ENCODE measurements at regions not wholly inside any gene's neighbourhood (a gene's known extent, or its start where the extent isn't known, plus 50 kb on each side); places are given as distances from the start of the nearest gene placed in this dataset.

GRCh38 chr4:152143806-152144205 lies 383.0 kb upstream of the GATB start:
- Histone ChIP-seq H3K36me3 (ENCODE audit: control insufficient read depth in 1 of 2, insufficient read depth in 2 of 2, low read length in 2 of 2) (no peaks in the 10 kb centered on the region), H3K9me2 (ENCODE audit: insufficient read depth) (no peaks in the 10 kb centered on the region), H3K79me2 (ENCODE audit: insufficient read depth, low read length) (no peaks in the 10 kb centered on the region), H2AFZ (ENCODE audit: low read depth, low read length, poor library complexity, severe bottlenecking) (no peak overlapping the region), H4K20me1 (ENCODE audit: insufficient read depth) (no peaks in the 10 kb centered on the region), H3K4me1 (ENCODE audit: control insufficient read depth in 1 of 2, insufficient read depth in 2 of 2, low read length in 2 of 2) (no peaks in the 10 kb centered on the region), H3K9ac (ENCODE audit: low read length) (no peak overlapping the region), H3K27ac (ENCODE audit: low read depth, low read length) (no peak overlapping the region), H3K4me3 (replicated peaks in 1 of 2; ENCODE audit: low read depth in 1 of 2, low read length in 2 of 2) (no peak overlapping the region), H3K9me3 (ENCODE audit: control insufficient read depth in 1 of 2, insufficient read depth in 1 of 2, low read depth in 1 of 2, low read length in 2 of 2) (peaks cover 7 to 10% of the 10 kb centered on the region in 2 experiments; a peak in 2 of 4 replicates), H3K4me2 (ENCODE audit: low read length) (no peak overlapping the region), H3K27me3 (ENCODE audit: insufficient read depth, low read length) (no peaks in the 10 kb centered on the region)
- CTCF ChIA-PET, result no interaction called here
- RAD21 ChIA-PET (ENCODE audit: low non-redundant PET in 1 of 2, low total read pairs in 2 of 2, uncharacterized antibody in 2 of 2, unreplicated experiment in 2 of 2), result no interaction called here
- intact Hi-C loops (cut with micrococcal nuclease), result no loop called here
- DNase-seq (ENCODE audit: low read depth, low spot score), result no peak
- POLR2A ChIA-PET, result no interaction called here
- BruUV-seq (replicated peaks), result no TSS peak
- no peak for ATAC-seq
- TF ChIP-seq EZH2phosphoT487 (IDR thresholded peaks at IDR 0.05; ENCODE audit: borderline replicate concordance), result no peak

GRCh38 chr4:152138451-152138850 lies 377.6 kb upstream of the GATB start:
- TF ChIP-seq CBX3 (IDR thresholded peaks at IDR 0.05; ENCODE audit: low read depth) (no peak), SP1 (IDR thresholded peaks at IDR 0.05; ENCODE audit: low read depth) (no peak), REST (IDR thresholded peaks at IDR 0.05; ENCODE audit: low read depth) (no peak)
- H3K27me3 ChIP-seq (ENCODE audit: insufficient read depth, low read length), result no peaks in the 10 kb centered on the region
- no peak overlapping the region for H3K4me2 ChIP-seq (ENCODE audit: low read length)
- ChIA-PET POLR2A (no interaction called here), RAD21 (ENCODE audit: low non-redundant PET in 1 of 2, low total read pairs in 2 of 2, uncharacterized antibody in 2 of 2, unreplicated experiment in 2 of 2) (no interaction called here), CTCF (no interaction called here)
- no TSS peak for BruUV-seq (replicated peaks)
- no peaks in the 10 kb centered on the region for H3K9me3 ChIP-seq (ENCODE audit: control insufficient read depth in 1 of 2, insufficient read depth in 1 of 2, low read depth in 1 of 2, low read length in 2 of 2)
- no peaks in the 10 kb centered on the region for H3K36me3 ChIP-seq (ENCODE audit: control insufficient read depth in 1 of 2, insufficient read depth in 2 of 2, low read length in 2 of 2)
- no peak overlapping the region for H3K27ac ChIP-seq (ENCODE audit: low read depth, low read length)
- no peak overlapping the region for H2AFZ ChIP-seq (ENCODE audit: low read depth, low read length, poor library complexity, severe bottlenecking)
- intact Hi-C loops (cut with micrococcal nuclease), result no loop called here
- ATAC-seq (no peak), DNase-seq (ENCODE audit: low read depth, low spot score) (no peak)
- H3K4me3 ChIP-seq (replicated peaks in 1 of 2; ENCODE audit: low read depth in 1 of 2, low read length in 2 of 2), result no peak overlapping the region
- H3K9ac ChIP-seq (ENCODE audit: low read length), result no peak overlapping the region
- no peaks in the 10 kb centered on the region for H3K79me2 ChIP-seq (ENCODE audit: insufficient read depth, low read length)
- H3K9me2 ChIP-seq (ENCODE audit: insufficient read depth), result no peaks in the 10 kb centered on the region
- H4K20me1 ChIP-seq (ENCODE audit: insufficient read depth), result no peaks in the 10 kb centered on the region
- H3K4me1 ChIP-seq (ENCODE audit: control insufficient read depth in 1 of 2, insufficient read depth in 2 of 2, low read length in 2 of 2), result no peaks in the 10 kb centered on the region
